Hepatocyte (in vitro differentiated cells): ENCODE measurements at regions not wholly inside any gene's neighbourhood (a gene's known extent, or its start where the extent isn't known, plus 50 kb on each side); places are given as distances from the start of the nearest gene placed in this dataset.

Experiments
- DNase-seq: peaks from one replicate; pipeline ENCODE4 v3.0.0-alpha.2; 2016; ENCODE audit warnings: low spot score
- H2AFZ ChIP-seq: fragments of 200-600 bp; sonication (generic); 2 replicates; pipeline ENCODE4 v1.6.0; 2016; ENCODE audit warnings: antibody characterized with exemption, mild to moderate bottlenecking
- H3K27ac ChIP-seq: fragments of 200-600 bp; sonication (generic); 2 replicates; pipeline ENCODE4 v1.5.1; 2016; ENCODE audit warnings: mild to moderate bottlenecking
- H3K27me3 ChIP-seq: fragments of 200-600 bp; sonication (generic); 2 replicates; pipeline ENCODE4 v1.6.1; 2016
- H3K36me3 ChIP-seq: fragments of 200-600 bp; sonication (generic); replicated peaks from 2 replicates; pipeline ENCODE4 v1.5.1; 2016; ENCODE audit warnings: low read depth; ENCODE audit not compliant: insufficient read depth
- H3K4me1 ChIP-seq: fragments of 200-600 bp; sonication (generic); 2 replicates; pipeline ENCODE4 v1.5.1; 2016; ENCODE audit warnings: mild to moderate bottlenecking, moderate library complexity; ENCODE audit not compliant: insufficient read depth
- H3K4me2 ChIP-seq: fragments of 200-600 bp; sonication (generic); 2 replicates; pipeline ENCODE4 v1.6.0; 2016
- H3K4me3 ChIP-seq: fragments of 200-600 bp; sonication (generic); 2 replicates; pipeline ENCODE4 v1.5.1; 2016; ENCODE audit warnings: mild to moderate bottlenecking
- H3K79me2 ChIP-seq: fragments of 200-600 bp; sonication (generic); 2 replicates; pipeline ENCODE4 v1.6.0; 2017; ENCODE audit warnings: mild to moderate bottlenecking
- H3K9me2 ChIP-seq: fragments of 200-600 bp; sonication (generic); replicated peaks from 2 replicates; pipeline ENCODE4 v1.6.0; 2017; ENCODE audit warnings: mild to moderate bottlenecking; ENCODE audit not compliant: insufficient read depth
- H3K9me3 ChIP-seq: fragments of 200-600 bp; sonication (generic); 2 replicates; pipeline ENCODE4 v1.5.1; 2016; ENCODE audit warnings: low read depth, mild to moderate bottlenecking
- H4K20me1 ChIP-seq: fragments of 200-600 bp; sonication (generic); 2 replicates; pipeline ENCODE4 v1.6.0; 2016; ENCODE audit warnings: mild to moderate bottlenecking; ENCODE audit not compliant: insufficient read depth, poor library complexity, severe bottlenecking
- EZH2 ChIP-seq: fragments of 200-600 bp; sonication (generic); IDR thresholded peaks from 2 replicates; pipeline ENCODE4 v1.6.1; 2016; ENCODE audit warnings: antibody characterized with exemption, mild to moderate bottlenecking, borderline replicate concordance
- EZH2phosphoT487 ChIP-seq: fragments of 200-600 bp; sonication (generic); IDR thresholded peaks from one replicate; pipeline ENCODE4 v1.6.1; 2018; ENCODE audit warnings: antibody characterized with exemption, mild to moderate bottlenecking, low read depth, moderate library complexity; ENCODE audit not compliant: unreplicated experiment, severe bottlenecking
- WGBS: methylation state at CpG from one replicate; pipeline ENCODE4 v1.1.6; 2016; ENCODE audit warnings: low lambda C conversion rate; ENCODE audit errors: missing lambda C conversion rate; 5-methylcytosine and 5-hydroxymethylcytosine counted together
- TF ChIP-seq, protein P1 (sequence below): fragments of 200-600 bp; sonication (generic); IDR thresholded peaks from 2 replicates; pipeline ENCODE4 v1.5.1; 2016; ENCODE audit warnings: antibody characterized with exemption, mild to moderate bottlenecking; ENCODE audit not compliant: poor library complexity

DNA sequence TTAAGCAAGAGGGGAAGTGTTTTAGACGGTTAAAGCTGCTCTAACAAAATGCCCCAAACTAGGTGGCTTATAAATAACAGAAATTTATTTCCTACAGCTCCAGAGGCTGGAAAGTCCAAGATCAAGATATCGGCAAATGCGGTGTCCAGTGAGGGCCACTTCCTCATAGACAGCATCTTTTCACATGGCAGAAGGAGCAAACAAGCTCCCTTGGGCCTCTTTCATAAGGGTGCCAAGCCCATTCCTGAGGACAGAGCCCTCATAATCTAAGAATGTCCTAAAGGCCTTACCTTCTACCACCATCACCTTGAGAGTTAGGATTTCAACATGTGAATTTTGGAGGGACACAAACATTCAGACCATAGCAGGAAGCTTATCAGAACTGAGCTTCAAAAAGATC lies 57.3 kb upstream of the PPP1CB start:
- WGBS: 93% methylated on average over 3 of the region's 3 CpGs
- DNase-seq: no peak
- Histone ChIP-seq H4K20me1 (no peaks in the 10 kb centered on the region), H3K27ac (peak overlapping the region; percentile 63), H3K9me3 (no peaks in the 10 kb centered on the region), H2AFZ (no peak overlapping the region), H3K4me2 (peak overlapping the region; percentile 68), H3K4me1 (peaks cover 30% of the 10 kb centered on the region), H3K27me3 (no peaks in the 10 kb centered on the region), H3K4me3 (no peak overlapping the region), H3K79me2 (no peaks in the 10 kb centered on the region), H3K36me3 (no peaks in the 10 kb centered on the region), H3K9me2 (no peaks in the 10 kb centered on the region)
- TF ChIP-seq EZH2phosphoT487 (no peak), EZH2 (no peak)
- TF ChIP-seq, protein P1, sequence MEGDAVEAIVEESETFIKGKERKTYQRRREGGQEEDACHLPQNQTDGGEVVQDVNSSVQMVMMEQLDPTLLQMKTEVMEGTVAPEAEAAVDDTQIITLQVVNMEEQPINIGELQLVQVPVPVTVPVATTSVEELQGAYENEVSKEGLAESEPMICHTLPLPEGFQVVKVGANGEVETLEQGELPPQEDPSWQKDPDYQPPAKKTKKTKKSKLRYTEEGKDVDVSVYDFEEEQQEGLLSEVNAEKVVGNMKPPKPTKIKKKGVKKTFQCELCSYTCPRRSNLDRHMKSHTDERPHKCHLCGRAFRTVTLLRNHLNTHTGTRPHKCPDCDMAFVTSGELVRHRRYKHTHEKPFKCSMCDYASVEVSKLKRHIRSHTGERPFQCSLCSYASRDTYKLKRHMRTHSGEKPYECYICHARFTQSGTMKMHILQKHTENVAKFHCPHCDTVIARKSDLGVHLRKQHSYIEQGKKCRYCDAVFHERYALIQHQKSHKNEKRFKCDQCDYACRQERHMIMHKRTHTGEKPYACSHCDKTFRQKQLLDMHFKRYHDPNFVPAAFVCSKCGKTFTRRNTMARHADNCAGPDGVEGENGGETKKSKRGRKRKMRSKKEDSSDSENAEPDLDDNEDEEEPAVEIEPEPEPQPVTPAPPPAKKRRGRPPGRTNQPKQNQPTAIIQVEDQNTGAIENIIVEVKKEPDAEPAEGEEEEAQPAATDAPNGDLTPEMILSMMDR: no peak

DNA sequence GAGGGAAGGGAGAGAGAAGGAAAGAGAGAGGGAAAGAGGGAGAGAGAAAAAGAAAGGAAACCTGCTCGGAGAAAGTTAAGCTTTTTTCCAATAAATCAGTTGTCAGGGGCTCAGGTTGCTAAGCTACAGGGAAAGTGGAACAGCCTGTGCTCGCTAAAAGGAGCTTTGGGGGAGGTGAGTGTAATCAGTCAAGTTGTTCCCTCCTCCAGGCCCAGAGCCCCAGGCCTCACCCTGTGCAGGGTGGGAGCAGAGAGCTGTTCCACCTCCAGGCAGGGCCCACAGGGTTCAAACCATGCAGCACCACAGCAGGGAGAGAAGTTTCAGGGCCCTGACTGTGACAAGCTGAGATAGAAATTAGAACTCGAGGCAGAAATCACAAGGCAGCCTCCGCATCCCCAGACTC lies 56.4 kb upstream of the PPP1CB start:
- peak overlapping the region; percentile 46 for H2AFZ ChIP-seq
- TF ChIP-seq EZH2phosphoT487 (no peak), EZH2 (no peak)
- TF ChIP-seq, protein P1: no peak
- H3K36me3 ChIP-seq: no peaks in the 10 kb centered on the region
- H3K9me2 ChIP-seq: no peaks in the 10 kb centered on the region
- H3K79me2 ChIP-seq: no peaks in the 10 kb centered on the region
- H3K27me3 ChIP-seq: no peaks in the 10 kb centered on the region
- H3K4me2 ChIP-seq: peak overlapping the region; percentile 68
- WGBS: 45% methylated on average over 4 of the region's 4 CpGs
- H3K27ac ChIP-seq: peak overlapping the region; percentile 63
- peak; percentile 41 for DNase-seq
- no peaks in the 10 kb centered on the region for H4K20me1 ChIP-seq
- H3K4me1 ChIP-seq: peaks cover 30% of the 10 kb centered on the region
- H3K4me3 ChIP-seq: no peak overlapping the region
- H3K9me3 ChIP-seq: no peaks in the 10 kb centered on the region

DNA sequence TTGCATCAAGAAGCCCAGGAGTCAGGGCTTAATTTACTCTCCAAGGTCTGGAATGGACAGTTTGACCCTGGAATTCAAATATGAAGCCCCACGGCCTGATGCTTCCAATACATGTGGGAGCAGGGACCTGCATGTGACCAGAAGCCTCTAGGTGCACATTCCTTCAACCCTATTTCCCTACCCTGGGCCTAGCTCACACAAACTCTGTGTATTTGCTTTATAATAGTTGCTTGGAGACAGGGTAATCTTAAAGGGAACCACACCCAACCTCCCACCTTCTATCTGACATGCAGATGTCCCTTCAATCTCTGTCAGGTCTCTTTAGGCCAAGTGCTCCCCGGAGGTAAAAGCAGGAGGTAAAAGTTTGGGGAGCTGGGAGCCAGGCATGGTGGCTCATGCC lies 55.4 kb upstream of the PPP1CB start:
- no peak overlapping the region for H2AFZ ChIP-seq
- H3K9me3 ChIP-seq: no peaks in the 10 kb centered on the region
- H3K27me3 ChIP-seq: no peaks in the 10 kb centered on the region
- no peak for TF ChIP-seq EZH2
- TF ChIP-seq, protein P1: no peak
- no peak for TF ChIP-seq EZH2phosphoT487
- no peak overlapping the region for H3K27ac ChIP-seq
- 59% methylated on average over 2 of the region's 2 CpGs for WGBS
- H3K4me2 ChIP-seq: no peak overlapping the region
- no peaks in the 10 kb centered on the region for H3K36me3 ChIP-seq
- no peak overlapping the region for H3K4me3 ChIP-seq
- DNase-seq: no peak
- no peaks in the 10 kb centered on the region for H3K9me2 ChIP-seq
- H3K4me1 ChIP-seq: peaks cover 30% of the 10 kb centered on the region
- H4K20me1 ChIP-seq: no peaks in the 10 kb centered on the region
- H3K79me2 ChIP-seq: no peaks in the 10 kb centered on the region
